ENCODE measurements at regions not wholly inside any gene's neighbourhood (a gene's known extent, or its start where the extent isn't known, plus 50 kb on each side); places are given as distances from the start of the nearest gene placed in this dataset.

- TF ChIP-seq CTCF (IDR thresholded peaks at IDR 0.05; ENCODE audit: insufficient read depth, low read length, poor library complexity, severe bottlenecking) (no peak), EZH2phosphoT487 (conservative IDR thresholded peaks at IDR 0.05; ENCODE audit: low read length) (no peak)
Observed at GRCh38 chr14:66152302-66152701, 333.9 kb upstream of the CCDC196 start.

Data from SU-DHL-6 (cell line).